Spleen (tissue), 11 donors: ENCODE measurements at regions not wholly inside any gene's neighbourhood (a gene's known extent, or its start where the extent isn't known, plus 50 kb on each side); places are given as distances from the start of the nearest gene placed in this dataset.

Experiments used
- DNase-seq: peaks from one replicate; pipeline ENCODE4 v3.0.0-alpha.2; 2020
- H3K27ac ChIP-seq, 8 donors: fragments of 200-600 bp; sonication (generic) in 7 of 8; 1 replicate in 4 of 8; 2 replicates in 4 of 8; pipeline versions ENCODE4 v1.5.0 to v1.8.0; 2016 to 2021; ENCODE audit warnings: inconsistent platforms in 4 of 8, mild to moderate bottlenecking in 4 of 8, moderate library complexity in 1 of 8
- H3K27me3 ChIP-seq, 7 donors: fragments of 200-600 bp; sonication (generic) in 6 of 7; replicated peaks in 1 of 7; 1 replicate in 4 of 7; 2 replicates in 3 of 7; pipeline versions ENCODE4 v1.5.0 to v1.8.0; 2016 to 2021; ENCODE audit warnings: inconsistent platforms in 3 of 7, mild to moderate bottlenecking in 1 of 7
- H3K36me3 ChIP-seq, 6 donors: fragments of 200-600 bp; sonication (generic) in 5 of 6; 1 replicate in 4 of 6; 2 replicates in 2 of 6; pipeline versions ENCODE4 v1.5.0 to v1.8.0; 2016 to 2021; ENCODE audit warnings: inconsistent platforms in 2 of 6
- H3K4me1 ChIP-seq, 6 donors: fragments of 200-600 bp; sonication (generic) in 5 of 6; 1 replicate in 3 of 6; 2 replicates in 3 of 6; pipeline versions ENCODE4 v1.5.0 to v1.8.0; 2016 to 2021; ENCODE audit warnings: inconsistent platforms in 3 of 6
- H3K4me3 ChIP-seq, 8 donors: fragments of 200-600 bp; sonication (generic) in 7 of 8; 1 replicate in 4 of 8; 2 replicates in 4 of 8; pipeline versions ENCODE4 v1.5.0 to v1.8.0; 2016 to 2021; ENCODE audit warnings: inconsistent platforms in 4 of 8, mild to moderate bottlenecking in 4 of 8, moderate library complexity in 2 of 8
- H3K9me3 ChIP-seq, 8 donors: fragments of 200-600 bp; sonication (generic) in 7 of 8; 1 replicate in 4 of 8; 2 replicates in 4 of 8; pipeline versions ENCODE4 v1.5.0 to v1.8.0; 2016 to 2021; ENCODE audit warnings: inconsistent platforms in 4 of 8
- CTCF ChIP-seq, 11 experiments: fragments of 200-600 bp in 7 of 11; fragments of 450-650 bp in 4 of 11; sonication (generic) in 4 of 11; IDR thresholded peaks in 8 of 11; conservative IDR thresholded peaks in 3 of 11; 1 replicate in 7 of 11; 2 replicates in 4 of 11; pipeline versions ENCODE4 v1.4.0 to v1.8.0; 2016 to 2021; ENCODE audit warnings: antibody characterized with exemption in 11 of 11, inconsistent platforms in 4 of 11, mild to moderate bottlenecking in 1 of 11
- POLR2A ChIP-seq, 3 donors: fragments of 450-650 bp; IDR thresholded peaks; one replicate each; pipeline ENCODE4 v1.5.1; 2017; ENCODE audit warnings: antibody characterized with exemption in 3 of 3, mild to moderate bottlenecking in 1 of 3
- POLR2AphosphoS5 ChIP-seq, 3 donors: sonication (generic); formaldehyde crosslinking; IDR thresholded peaks; one replicate each; pipeline ENCODE4 v1.5.1; 2017; ENCODE audit warnings: antibody characterized with exemption in 3 of 3
- WGBS, 5 donors: extraction: QIAGEN DNeasy Blood & Tissue Kit in 3 of 5; methylation state at CpG; one replicate each; pipeline versions ENCODE4 v1.1.5 to v1.1.7; 2013 to 2018; 5-methylcytosine and 5-hydroxymethylcytosine counted together
- intact Hi-C: fragments of 100-400 bp; cut with DNase I; formaldehyde crosslinking; loops from one replicate; pipeline ENCODE4 v1.15.0; 2023; ENCODE audit warnings: low total_unique reads
- donor health status: healthy with polysubstance abuse.
- donor health status: DM: no; HTN: no; CAD: no; lungs with moderate emphysema.
- donor health status: DM: no; HTN: no; CAD: no.
- donor health status: Bipolar disorder and iron deficiency.
- donor health status: healthy.
- donor health status: DM: no; HTN: no; CAD: no.
- donor health status: DM: yes; HTN: yes; CAD: no.

GRCh38 chr15:91694831-91695210 is 158.7 kb upstream of the SLCO3A1 start:
- H3K27ac ChIP-seq = peak overlapping the region in 6 of 8 donors; percentile 44 to 70 (median 62)
- DNase-seq = no peak
- H3K9me3 ChIP-seq = no peaks in the 10 kb centered on the region
- no peaks in the 10 kb centered on the region for H3K4me1 ChIP-seq
- H3K4me3 ChIP-seq = no peak overlapping the region
- intact Hi-C loops = no loop called here
- 67 to 85% (median 79%) methylated on average over 4 of the region's 4 CpGs for WGBS, 5 donors
- H3K27me3 ChIP-seq = no peaks in the 10 kb centered on the region
- H3K36me3 ChIP-seq = no peaks in the 10 kb centered on the region
- TF ChIP-seq POLR2AphosphoS5 (IDR thresholded peaks at IDR 0.05) (no peak), POLR2A (IDR thresholded peaks at IDR 0.05) (no peak), CTCF (IDR thresholded peaks at IDR 0.05 in 8 of 11, conservative IDR thresholded peaks at IDR 0.05 in 3 of 11) (no peak)

- Histone ChIP-seq H3K27ac (no peak overlapping the region), H3K9me3 (no peaks in the 10 kb centered on the region), H3K4me1 (no peaks in the 10 kb centered on the region), H3K36me3 (no peaks in the 10 kb centered on the region), H3K4me3 (no peak overlapping the region), H3K27me3 (no peaks in the 10 kb centered on the region)
- intact Hi-C loops = no loop called here
- no peak for DNase-seq
- WGBS, 5 donors = 84 to 91% (median 87%) methylated on average over 8 of the region's 8 CpGs
- TF ChIP-seq POLR2AphosphoS5 (IDR thresholded peaks at IDR 0.05) (no peak), CTCF (IDR thresholded peaks at IDR 0.05 in 8 of 11, conservative IDR thresholded peaks at IDR 0.05 in 3 of 11) (no peak), POLR2A (IDR thresholded peaks at IDR 0.05) (no peak)
These were observed 157.7 kb upstream of the SLCO3A1 start for GRCh38 chr15:91695799-91696198.

- Histone ChIP-seq H3K9me3 (no peaks in the 10 kb centered on the region), H3K36me3 (no peaks in the 10 kb centered on the region), H3K4me1 (no peaks in the 10 kb centered on the region), H3K4me3 (no peak overlapping the region), H3K27me3 (no peaks in the 10 kb centered on the region), H3K27ac (no peak overlapping the region)
- intact Hi-C loops = no loop called here
- TF ChIP-seq POLR2AphosphoS5 (IDR thresholded peaks at IDR 0.05) (no peak), CTCF (IDR thresholded peaks at IDR 0.05 in 8 of 11, conservative IDR thresholded peaks at IDR 0.05 in 3 of 11) (no peak), POLR2A (IDR thresholded peaks at IDR 0.05) (no peak)
- 87 to 96% (median 91%) methylated on average over 3 of the region's 3 CpGs for WGBS, 5 donors
- no peak for DNase-seq
These were observed 156.5 kb upstream of the SLCO3A1 start for GRCh38 chr15:91696981-91697380.

GRCh38 chr15:91698241-91698640 is 155.3 kb upstream of the SLCO3A1 start:
- Histone ChIP-seq H3K27me3 (no peaks in the 10 kb centered on the region), H3K27ac (no peak overlapping the region), H3K9me3 (no peaks in the 10 kb centered on the region), H3K4me1 (no peaks in the 10 kb centered on the region), H3K4me3 (no peak overlapping the region), H3K36me3 (no peaks in the 10 kb centered on the region)
- no peak for TF ChIP-seq CTCF (IDR thresholded peaks at IDR 0.05 in 8 of 11, conservative IDR thresholded peaks at IDR 0.05 in 3 of 11)
- TF ChIP-seq POLR2AphosphoS5 (IDR thresholded peaks at IDR 0.05) = no peak
- TF ChIP-seq POLR2A (IDR thresholded peaks at IDR 0.05) = no peak
- 90 to 100% (median 91%) methylated on average over 1 to 4 of the region's 4 CpGs for WGBS, 5 donors
- intact Hi-C loops = no loop called here
- DNase-seq = no peak
